Activated B cell treated with CpG ODN at 0.5 μM for 24 hours (primary cell): ENCODE measurements at regions not wholly inside any gene's neighbourhood (a gene's known extent, or its start where the extent isn't known, plus 50 kb on each side); places are given as distances from the start of the nearest gene placed in this dataset.

ENCODE experiments used
- ATAC-seq: fragments of 200-7000 bp; cut with Tn5 transposase; one replicate; pipeline ENCODE4 v1.10.0; 2021; ENCODE audit warnings: low read depth, mild to moderate bottlenecking, moderate library complexity
- CTCF ChIA-PET: fragments of 350-600 bp; sonication (Branson Sonifier 250); formaldehyde crosslinking; loops from one replicate; lab custom pipeline; 2021; ENCODE audit warnings: antibody characterized with exemption; lab: Charles Lee
- POLR2A ChIA-PET: fragments of 350-600 bp; sonication (Branson Sonifier 250); formaldehyde crosslinking; loops from one replicate; lab custom pipeline; 2021; ENCODE audit warnings: antibody characterized with exemption; lab: Charles Lee
- DNase-seq: peaks from one replicate; pipeline ENCODE4 v3.0.0; 2022
- H3K27ac Mint-ChIP-seq: one replicate; pipeline ENCODE4 v1.8.0; 2020; ENCODE audit warnings: mixed read lengths
- H3K27me3 Mint-ChIP-seq: one replicate; pipeline ENCODE4 v1.8.0; 2021; ENCODE audit warnings: mixed read lengths
- H3K36me3 Mint-ChIP-seq: one replicate; pipeline ENCODE4 v1.8.0; 2021; ENCODE audit warnings: low read depth, mixed read lengths
- H3K4me1 Mint-ChIP-seq: one replicate; pipeline ENCODE4 v1.8.0; 2021; ENCODE audit warnings: mixed read lengths
- H3K4me3 Mint-ChIP-seq: one replicate; pipeline ENCODE4 v1.8.0; 2020; ENCODE audit warnings: mild to moderate bottlenecking, mixed read lengths
- H3K9me3 Mint-ChIP-seq: one replicate; pipeline ENCODE4 v1.8.0; 2020; ENCODE audit warnings: mixed read lengths
- intact Hi-C: fragments of 100-400 bp; cut with micrococcal nuclease; formaldehyde crosslinking; loops from one replicate; pipeline ENCODE4 v1.15.1; 2024
- TF ChIP-seq, protein P1 (sequence below): fragments of 200-600 bp; IDR thresholded peaks from one replicate; pipeline ENCODE4 v1.8.0; 2022; ENCODE audit warnings: antibody characterized with exemption, mild to moderate bottlenecking

DNA sequence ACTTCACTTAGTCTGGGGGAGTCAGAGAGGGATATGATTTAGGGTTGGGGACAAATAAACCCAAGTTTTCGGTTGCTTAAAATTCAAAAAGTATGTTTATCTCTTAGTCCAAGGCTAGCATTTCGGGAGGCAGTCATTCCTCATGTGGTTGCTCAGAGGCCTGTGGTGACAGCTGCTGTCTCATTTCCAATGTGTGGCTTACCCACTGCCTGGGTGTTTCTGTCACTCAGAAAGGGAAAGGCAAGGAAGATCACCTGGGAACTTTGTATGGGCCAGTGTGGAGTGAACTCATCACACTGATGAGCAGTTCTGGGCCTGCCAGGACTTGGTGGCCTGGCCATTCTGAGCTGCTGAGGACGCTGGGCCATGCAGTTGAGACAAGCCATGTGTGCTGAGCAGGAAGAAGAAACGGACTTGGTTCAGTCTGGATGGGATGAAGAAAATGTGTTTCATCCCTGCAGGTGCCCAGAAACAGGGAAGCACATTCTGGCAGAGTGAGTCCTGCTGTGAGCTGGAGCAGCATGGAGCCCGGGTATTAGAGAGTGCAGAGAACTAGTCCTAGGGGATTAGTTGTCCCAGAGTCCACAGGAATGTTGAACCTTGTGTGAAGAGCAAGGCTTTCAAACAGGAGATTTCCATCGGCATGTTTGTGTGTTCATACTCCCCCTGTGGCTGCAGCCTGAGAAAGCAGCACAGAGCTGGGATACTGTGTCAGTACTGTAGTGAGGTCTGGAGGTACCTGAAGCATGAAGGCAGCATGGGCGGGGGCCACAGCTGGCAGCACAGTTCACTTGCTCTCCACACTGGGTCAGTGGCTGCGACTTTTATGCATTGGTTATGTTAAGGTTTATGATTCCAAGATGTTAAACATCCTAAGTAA lies 211.1 kb upstream of the IGFBP3 start:
- TF ChIP-seq, protein P1, sequence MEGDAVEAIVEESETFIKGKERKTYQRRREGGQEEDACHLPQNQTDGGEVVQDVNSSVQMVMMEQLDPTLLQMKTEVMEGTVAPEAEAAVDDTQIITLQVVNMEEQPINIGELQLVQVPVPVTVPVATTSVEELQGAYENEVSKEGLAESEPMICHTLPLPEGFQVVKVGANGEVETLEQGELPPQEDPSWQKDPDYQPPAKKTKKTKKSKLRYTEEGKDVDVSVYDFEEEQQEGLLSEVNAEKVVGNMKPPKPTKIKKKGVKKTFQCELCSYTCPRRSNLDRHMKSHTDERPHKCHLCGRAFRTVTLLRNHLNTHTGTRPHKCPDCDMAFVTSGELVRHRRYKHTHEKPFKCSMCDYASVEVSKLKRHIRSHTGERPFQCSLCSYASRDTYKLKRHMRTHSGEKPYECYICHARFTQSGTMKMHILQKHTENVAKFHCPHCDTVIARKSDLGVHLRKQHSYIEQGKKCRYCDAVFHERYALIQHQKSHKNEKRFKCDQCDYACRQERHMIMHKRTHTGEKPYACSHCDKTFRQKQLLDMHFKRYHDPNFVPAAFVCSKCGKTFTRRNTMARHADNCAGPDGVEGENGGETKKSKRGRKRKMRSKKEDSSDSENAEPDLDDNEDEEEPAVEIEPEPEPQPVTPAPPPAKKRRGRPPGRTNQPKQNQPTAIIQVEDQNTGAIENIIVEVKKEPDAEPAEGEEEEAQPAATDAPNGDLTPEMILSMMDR: no peak
- ChIA-PET POLR2A (no interaction called here), CTCF (no interaction called here)
- Mint-ChIP-seq H3K27me3 (no peaks in the 10 kb centered on the region), H3K4me3 (no peak overlapping the region), H3K27ac (no peak overlapping the region), H3K36me3 (no peaks in the 10 kb centered on the region), H3K9me3 (no peaks in the 10 kb centered on the region), H3K4me1 (no peaks in the 10 kb centered on the region)
- no peak for ATAC-seq
- no peak for DNase-seq
- intact Hi-C loops: no loop called here

DNA sequence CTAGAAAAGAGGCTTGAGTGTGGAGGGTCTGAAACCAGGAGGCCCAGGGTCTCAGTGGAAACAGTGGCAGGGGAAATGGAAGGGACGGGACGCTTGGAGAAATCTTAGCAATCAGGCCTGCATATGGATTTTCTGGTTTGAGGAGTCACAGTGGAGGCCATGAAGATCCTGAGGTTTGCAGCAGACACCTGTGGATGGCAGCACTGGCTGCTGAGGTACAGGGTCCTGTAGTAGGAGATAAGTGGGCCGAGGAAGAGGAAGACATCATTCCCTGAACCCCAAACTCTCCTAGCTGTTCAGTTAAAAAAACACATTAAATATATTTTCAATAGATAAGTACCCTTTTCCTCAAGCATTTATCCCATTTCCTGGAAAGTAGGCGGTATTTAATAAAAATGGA lies 208.8 kb upstream of the IGFBP3 start:
- no peak overlapping the region for H3K27ac Mint-ChIP-seq
- no peaks in the 10 kb centered on the region for H3K36me3 Mint-ChIP-seq
- H3K4me1 Mint-ChIP-seq: no peaks in the 10 kb centered on the region
- no peak for DNase-seq
- H3K27me3 Mint-ChIP-seq: no peaks in the 10 kb centered on the region
- TF ChIP-seq, protein P1: no peak
- no peak for ATAC-seq
- CTCF ChIA-PET: no interaction called here
- intact Hi-C loops: no loop called here
- H3K9me3 Mint-ChIP-seq: no peaks in the 10 kb centered on the region
- no peak overlapping the region for H3K4me3 Mint-ChIP-seq
- POLR2A ChIA-PET: no interaction called here

GRCh38 chr7:46127814-46128213 lies 206.7 kb upstream of the IGFBP3 start:
- no peak overlapping the region for H3K27ac Mint-ChIP-seq
- no peaks in the 10 kb centered on the region for H3K4me1 Mint-ChIP-seq
- no peak overlapping the region for H3K4me3 Mint-ChIP-seq
- DNase-seq: no peak
- ATAC-seq: no peak
- H3K36me3 Mint-ChIP-seq: no peaks in the 10 kb centered on the region
- H3K27me3 Mint-ChIP-seq: no peaks in the 10 kb centered on the region
- CTCF ChIA-PET: no interaction called here
- intact Hi-C loops: no loop called here
- H3K9me3 Mint-ChIP-seq: no peaks in the 10 kb centered on the region
- POLR2A ChIA-PET: no interaction called here
- TF ChIP-seq, protein P1: no peak

DNA sequence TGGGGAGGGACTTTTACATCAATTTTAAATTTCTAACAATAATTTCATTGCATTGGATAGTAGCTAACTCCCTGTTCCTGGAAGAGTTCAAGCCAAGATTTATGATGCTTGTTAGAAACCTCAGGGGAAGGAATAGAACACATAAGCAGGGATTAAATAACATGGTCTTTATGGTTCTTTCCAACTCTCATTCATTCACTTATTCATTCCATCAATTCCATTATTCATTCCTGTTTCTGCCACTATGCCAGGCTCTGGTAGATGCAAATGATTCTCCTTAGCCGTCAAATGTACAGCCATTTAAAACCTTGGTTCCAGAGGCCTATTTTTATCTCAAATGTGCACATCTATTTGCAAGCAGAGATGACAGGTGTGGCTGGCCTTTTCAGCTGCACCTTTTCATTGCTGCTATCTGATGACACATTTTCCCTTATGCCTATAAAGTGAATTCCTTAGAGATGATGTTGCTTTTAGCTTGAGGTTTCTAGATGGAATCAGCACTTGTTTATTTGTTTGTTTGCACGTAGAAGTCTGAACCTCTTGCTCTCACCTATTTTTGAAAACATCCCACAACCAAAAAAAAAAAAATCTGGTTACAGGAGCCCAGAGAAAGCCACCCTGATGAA lies 205.7 kb upstream of the IGFBP3 start:
- Mint-ChIP-seq H3K27me3 (no peaks in the 10 kb centered on the region), H3K36me3 (no peaks in the 10 kb centered on the region), H3K4me1 (no peaks in the 10 kb centered on the region), H3K9me3 (no peaks in the 10 kb centered on the region), H3K27ac (no peak overlapping the region), H3K4me3 (no peak overlapping the region)
- no peak for ATAC-seq
- ChIA-PET CTCF (no interaction called here), POLR2A (no interaction called here)
- no peak for DNase-seq
- TF ChIP-seq, protein P1: no peak
- intact Hi-C loops: no loop called here

DNA sequence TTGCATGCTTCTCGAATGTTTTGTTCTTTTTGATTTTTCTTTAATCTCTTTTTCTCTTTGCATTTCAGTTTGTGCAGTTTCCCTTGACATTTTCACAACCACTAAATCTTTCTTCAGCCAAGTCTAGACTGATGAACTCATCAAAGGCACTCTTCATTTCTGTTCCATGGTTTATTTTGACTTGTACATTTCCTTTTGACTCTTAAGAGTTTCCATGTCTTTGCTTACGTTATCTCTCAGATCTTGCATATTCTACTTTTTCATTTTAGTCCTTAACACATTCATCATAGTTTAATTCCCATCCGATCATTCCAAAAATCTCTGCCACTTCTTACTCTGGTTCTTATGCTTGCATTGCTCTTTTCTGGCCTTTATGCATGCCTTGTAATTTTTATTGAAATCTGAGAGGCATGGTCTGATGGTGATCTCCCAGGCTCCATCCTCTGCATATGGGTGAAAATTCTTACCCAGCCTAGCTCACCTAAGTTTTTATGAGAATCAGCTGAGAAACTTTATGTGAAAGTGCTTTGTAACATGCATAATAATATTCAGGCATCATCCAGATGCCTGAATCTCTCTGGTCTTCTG lies 202.8 kb upstream of the IGFBP3 start:
- H3K4me1 Mint-ChIP-seq: no peaks in the 10 kb centered on the region
- ATAC-seq: no peak
- CTCF ChIA-PET: no interaction called here
- POLR2A ChIA-PET: no interaction called here
- TF ChIP-seq, protein P1: no peak
- H3K9me3 Mint-ChIP-seq: no peaks in the 10 kb centered on the region
- H3K4me3 Mint-ChIP-seq: no peak overlapping the region
- no peak for DNase-seq
- H3K36me3 Mint-ChIP-seq: no peaks in the 10 kb centered on the region
- H3K27me3 Mint-ChIP-seq: no peaks in the 10 kb centered on the region
- intact Hi-C loops: no loop called here
- H3K27ac Mint-ChIP-seq: no peak overlapping the region
